ENCODE measurements at regions not wholly inside any gene's neighbourhood (a gene's known extent, or its start where the extent isn't known, plus 50 kb on each side); places are given as distances from the start of the nearest gene placed in this dataset.

DNA sequence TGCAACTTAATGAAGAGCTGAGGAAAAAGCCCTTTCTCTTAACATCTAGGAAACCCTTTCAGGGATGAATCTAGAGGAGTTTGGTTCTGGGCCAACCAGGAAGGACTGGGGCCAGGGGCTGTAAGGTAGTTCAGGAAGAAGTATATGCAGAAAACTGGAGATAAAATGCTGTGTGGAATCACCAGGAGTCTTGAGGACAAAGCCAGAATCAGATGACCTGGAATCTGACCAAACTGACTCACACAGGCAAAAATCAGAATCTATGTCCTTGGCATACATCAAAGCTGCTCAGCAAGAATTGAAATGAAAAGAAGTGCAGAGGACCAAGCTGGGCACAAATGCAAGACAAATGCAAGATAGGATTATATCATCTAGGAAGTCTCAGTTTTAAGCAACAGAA, 59.4 kb upstream of the ATP2C1 start:
- Mint-ChIP-seq H3K36me3 (ENCODE audit: low read depth) (no peaks in the 10 kb centered on the region), H3K4me1 (peaks cover 2% of the 10 kb centered on the region)

DNA sequence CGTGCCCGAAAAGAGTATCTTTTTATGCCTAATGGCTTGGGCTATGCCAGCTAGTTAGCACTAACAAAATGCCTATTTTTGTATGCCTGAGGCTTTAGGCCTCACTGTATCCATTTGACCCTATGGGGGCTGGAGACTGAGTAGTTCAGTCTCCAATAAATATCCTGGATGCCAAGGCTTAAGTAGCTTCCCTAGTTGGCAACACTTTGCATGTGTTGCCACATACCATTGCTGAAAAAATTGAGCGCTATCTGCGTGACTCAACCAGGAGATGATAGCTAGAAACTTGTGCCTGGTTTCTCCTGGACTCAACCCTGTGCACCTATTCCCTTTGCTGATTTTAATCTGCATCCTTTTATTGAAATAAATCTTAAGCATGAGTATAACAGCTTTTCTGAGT, 58.4 kb upstream of the ATP2C1 start:
- no peaks in the 10 kb centered on the region for H3K36me3 ChIP-seq (ENCODE audit: control insufficient read depth, insufficient read depth, low read length)
- no peak overlapping the region for H3K9ac ChIP-seq (ENCODE audit: extremely low read depth, low read length, poor library complexity, severe bottlenecking)
- no peaks in the 10 kb centered on the region for H3K4me1 ChIP-seq (ENCODE audit: control insufficient read depth, insufficient read depth, low read length)
- Mint-ChIP-seq H3K9me3 (no peaks in the 10 kb centered on the region), H3K4me3 (no peak overlapping the region), H3K27me3 (ENCODE audit: insufficient read depth) (no peaks in the 10 kb centered on the region), H3K36me3 (ENCODE audit: low read depth) (no peaks in the 10 kb centered on the region), H3K4me1 (peaks cover 2% of the 10 kb centered on the region), H3K27ac (no peak overlapping the region)
- no peaks in the 10 kb centered on the region for H3K27me3 ChIP-seq (ENCODE audit: control insufficient read depth, insufficient read depth, low read length, poor library complexity, severe bottlenecking)
- DNase-seq = no peak
- 92 to 93% methylated on average over 4 of the region's 4 CpGs for WGBS, 2 experiments (ENCODE audit: insufficient coverage in 1 of 2, insufficient read length in 1 of 2)
- H3K9me3 ChIP-seq (ENCODE audit: control insufficient read depth, low read length) = no peaks in the 10 kb centered on the region
- no peak overlapping the region for H3K27ac ChIP-seq (ENCODE audit: low read depth, low read length)
- TF ChIP-seq, protein P1, sequence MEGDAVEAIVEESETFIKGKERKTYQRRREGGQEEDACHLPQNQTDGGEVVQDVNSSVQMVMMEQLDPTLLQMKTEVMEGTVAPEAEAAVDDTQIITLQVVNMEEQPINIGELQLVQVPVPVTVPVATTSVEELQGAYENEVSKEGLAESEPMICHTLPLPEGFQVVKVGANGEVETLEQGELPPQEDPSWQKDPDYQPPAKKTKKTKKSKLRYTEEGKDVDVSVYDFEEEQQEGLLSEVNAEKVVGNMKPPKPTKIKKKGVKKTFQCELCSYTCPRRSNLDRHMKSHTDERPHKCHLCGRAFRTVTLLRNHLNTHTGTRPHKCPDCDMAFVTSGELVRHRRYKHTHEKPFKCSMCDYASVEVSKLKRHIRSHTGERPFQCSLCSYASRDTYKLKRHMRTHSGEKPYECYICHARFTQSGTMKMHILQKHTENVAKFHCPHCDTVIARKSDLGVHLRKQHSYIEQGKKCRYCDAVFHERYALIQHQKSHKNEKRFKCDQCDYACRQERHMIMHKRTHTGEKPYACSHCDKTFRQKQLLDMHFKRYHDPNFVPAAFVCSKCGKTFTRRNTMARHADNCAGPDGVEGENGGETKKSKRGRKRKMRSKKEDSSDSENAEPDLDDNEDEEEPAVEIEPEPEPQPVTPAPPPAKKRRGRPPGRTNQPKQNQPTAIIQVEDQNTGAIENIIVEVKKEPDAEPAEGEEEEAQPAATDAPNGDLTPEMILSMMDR (conservative IDR thresholded peaks at IDR 0.05) = no peak
- H3K4me3 ChIP-seq (ENCODE audit: low read length) = no peak overlapping the region

More for the DNA sequence above, 59.4 kb upstream of the ATP2C1 start:
- Mint-ChIP-seq H3K27me3 (ENCODE audit: insufficient read depth) (no peaks in the 10 kb centered on the region), H3K27ac (no peak overlapping the region), H3K4me3 (no peak overlapping the region), H3K9me3 (no peaks in the 10 kb centered on the region)
- TF ChIP-seq, protein P1 (conservative IDR thresholded peaks at IDR 0.05) = no peak
- Histone ChIP-seq H3K4me1 (ENCODE audit: control insufficient read depth, insufficient read depth, low read length) (no peaks in the 10 kb centered on the region), H3K4me3 (ENCODE audit: low read length) (no peak overlapping the region), H3K27ac (ENCODE audit: low read depth, low read length) (no peak overlapping the region), H3K9me3 (ENCODE audit: control insufficient read depth, low read length) (no peaks in the 10 kb centered on the region), H3K36me3 (ENCODE audit: control insufficient read depth, insufficient read depth, low read length) (no peaks in the 10 kb centered on the region), H3K27me3 (ENCODE audit: control insufficient read depth, insufficient read depth, low read length, poor library complexity, severe bottlenecking) (no peaks in the 10 kb centered on the region), H3K9ac (ENCODE audit: extremely low read depth, low read length, poor library complexity, severe bottlenecking) (no peak overlapping the region)
- DNase-seq = no peak

DNA sequence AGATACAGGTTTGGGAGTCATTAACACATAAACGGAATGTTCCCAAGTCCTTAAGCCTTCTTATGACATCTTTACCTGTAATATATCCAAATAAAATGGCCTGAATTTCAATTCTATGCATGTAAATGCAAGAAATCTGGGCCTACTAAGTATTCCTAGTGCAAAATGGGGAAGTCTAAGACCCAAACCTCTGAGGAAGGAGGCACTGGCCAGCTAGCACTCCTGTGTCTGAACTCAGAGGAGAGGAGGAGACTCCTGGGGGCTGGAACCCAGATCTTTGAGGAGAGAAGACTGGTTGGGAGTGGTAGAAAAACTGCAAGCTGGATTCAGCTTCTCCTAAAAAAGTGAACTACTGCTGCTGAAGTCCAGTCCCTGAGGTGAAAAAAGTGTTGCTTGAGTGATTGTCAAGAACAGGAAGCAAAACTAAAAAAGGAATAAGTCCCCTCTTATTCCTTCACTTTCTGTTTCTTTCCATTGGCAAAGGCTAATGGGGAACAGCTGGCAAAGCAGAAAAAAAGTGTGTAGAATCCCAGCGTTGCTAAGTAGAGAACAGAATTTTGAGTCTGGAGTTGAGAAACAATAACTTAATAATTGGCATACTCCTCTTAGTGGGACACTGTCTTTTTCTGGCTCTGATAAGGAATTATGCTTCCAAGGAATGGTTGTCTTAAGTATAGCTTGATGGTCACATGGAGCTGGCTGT, 54.8 kb upstream of the ATP2C1 start:
- Histone ChIP-seq H3K9me3 (ENCODE audit: control insufficient read depth, low read length) (no peaks in the 10 kb centered on the region), H3K9ac (ENCODE audit: extremely low read depth, low read length, poor library complexity, severe bottlenecking) (no peak overlapping the region), H3K27ac (ENCODE audit: low read depth, low read length) (no peak overlapping the region), H3K4me1 (ENCODE audit: control insufficient read depth, insufficient read depth, low read length) (no peaks in the 10 kb centered on the region), H3K36me3 (ENCODE audit: control insufficient read depth, insufficient read depth, low read length) (no peaks in the 10 kb centered on the region), H3K4me3 (ENCODE audit: low read length) (no peak overlapping the region), H3K27me3 (ENCODE audit: control insufficient read depth, insufficient read depth, low read length, poor library complexity, severe bottlenecking) (no peaks in the 10 kb centered on the region)
- Mint-ChIP-seq H3K9me3 (no peaks in the 10 kb centered on the region), H3K4me3 (no peak overlapping the region), H3K36me3 (ENCODE audit: low read depth) (no peaks in the 10 kb centered on the region), H3K4me1 (peaks cover 2% of the 10 kb centered on the region), H3K27me3 (ENCODE audit: insufficient read depth) (no peaks in the 10 kb centered on the region), H3K27ac (no peak overlapping the region)
- no peak for DNase-seq
- 84 to 86% methylated on average over 1 to 2 of the region's 2 CpGs for WGBS, 2 experiments (ENCODE audit: insufficient coverage in 1 of 2, insufficient read length in 1 of 2)
- TF ChIP-seq, protein P1 (conservative IDR thresholded peaks at IDR 0.05) = no peak

Data from endodermal cell (in vitro differentiated cells).